Activated CD4-positive, alpha-beta T cell treated with anti-CD3 and anti-CD28 coated beads for 36 hours (primary cell): ENCODE measurements at regions not wholly inside any gene's neighbourhood (a gene's known extent, or its start where the extent isn't known, plus 50 kb on each side); places are given as distances from the start of the nearest gene placed in this dataset.

Experiments used
- ATAC-seq: fragments of 200-7000 bp; cut with Tn5 transposase; one replicate; pipeline ENCODE4 v1.10.0; 2021; ENCODE audit warnings: mild to moderate bottlenecking, moderate library complexity
- CTCF ChIA-PET: fragments of 350-600 bp; sonication (Branson Sonifier 250); formaldehyde crosslinking; loops from one replicate; lab custom pipeline; 2021; ENCODE audit warnings: antibody characterized with exemption; lab: Charles Lee
- POLR2A ChIA-PET: fragments of 350-600 bp; sonication (Branson Sonifier 250); formaldehyde crosslinking; loops from one replicate; lab custom pipeline; 2021; ENCODE audit warnings: antibody characterized with exemption, inconsistent platforms; lab: Charles Lee
- DNase-seq: peaks from one replicate; pipeline ENCODE4 v3.0.0-alpha.2; 2020
- H3K27ac Mint-ChIP-seq: one replicate; pipeline ENCODE4 v1.8.0; 2021; ENCODE audit warnings: mixed read lengths
- H3K27me3 Mint-ChIP-seq: one replicate; pipeline ENCODE4 v1.8.0; 2021; ENCODE audit warnings: mixed read lengths
- H3K36me3 Mint-ChIP-seq: one replicate; pipeline ENCODE4 v1.8.0; 2021; ENCODE audit warnings: low read depth, mixed read lengths
- H3K4me1 Mint-ChIP-seq: one replicate; pipeline ENCODE4 v1.8.0; 2021; ENCODE audit warnings: mixed read lengths
- H3K4me3 Mint-ChIP-seq: one replicate; pipeline ENCODE4 v1.8.0; 2021; ENCODE audit warnings: mild to moderate bottlenecking, moderate library complexity, mixed read lengths
- H3K9me3 Mint-ChIP-seq: one replicate; pipeline ENCODE4 v1.8.0; 2021; ENCODE audit warnings: low read depth, mixed read lengths
- intact Hi-C, 2 experiments: fragments of 100-400 bp; cut with DNase I in 1 of 2; cut with micrococcal nuclease in 1 of 2; formaldehyde crosslinking; loops; one replicate each; pipeline versions ENCODE4 v1.14.2 to v1.15.1; 2022 to 2024; cut with DNase I, micrococcal nuclease

GRCh38 chr6:144834426-144835038 lies 549.4 kb downstream of the UTRN start:
- peaks cover 4% of the 10 kb centered on the region for H3K36me3 Mint-ChIP-seq
- DNase-seq (no peak), ATAC-seq (no peak)
- CTCF ChIA-PET = interaction anchor here (0.6 kb wide), 2 partner anchors 11 to 1243 kb away, joined by 3 read pairs; no protein-coding TSS in a partner anchor
- no peak overlapping the region for H3K27ac Mint-ChIP-seq
- H3K9me3 Mint-ChIP-seq = no peaks in the 10 kb centered on the region
- no peak overlapping the region for H3K4me3 Mint-ChIP-seq
- intact Hi-C loops = no loop called here
- H3K4me1 Mint-ChIP-seq = no peaks in the 10 kb centered on the region
- H3K27me3 Mint-ChIP-seq = no peaks in the 10 kb centered on the region
- POLR2A ChIA-PET = no interaction called here

- Mint-ChIP-seq H3K36me3 (peaks cover 4% of the 10 kb centered on the region), H3K9me3 (no peaks in the 10 kb centered on the region), H3K4me3 (no peak overlapping the region), H3K4me1 (no peaks in the 10 kb centered on the region), H3K27me3 (no peaks in the 10 kb centered on the region), H3K27ac (no peak overlapping the region)
- ATAC-seq (no peak), DNase-seq (no peak)
- ChIA-PET CTCF (interaction anchor here (0.6 kb wide), 1 partner anchor 12 kb away, joined by 3 read pairs; no protein-coding TSS in a partner anchor), POLR2A (no interaction called here)
- intact Hi-C loops = no loop called here
Observed at GRCh38 chr6:144835322-144835973, 550.3 kb downstream of the UTRN start.

- H3K27me3 Mint-ChIP-seq = no peaks in the 10 kb centered on the region
- no peaks in the 10 kb centered on the region for H3K9me3 Mint-ChIP-seq
- intact Hi-C loops = no loop called here
- ATAC-seq (no peak), DNase-seq (no peak)
- no peak overlapping the region for H3K27ac Mint-ChIP-seq
- ChIA-PET CTCF (interaction anchor here (1.8 kb wide), 1 partner anchor 93 kb away, joined by 3 read pairs; no protein-coding TSS in a partner anchor), POLR2A (no interaction called here)
- H3K4me1 Mint-ChIP-seq = no peaks in the 10 kb centered on the region
- H3K4me3 Mint-ChIP-seq = no peak overlapping the region
- peaks cover 9% of the 10 kb centered on the region for H3K36me3 Mint-ChIP-seq
Observed at GRCh38 chr6:144840619-144841018, 555.5 kb downstream of the UTRN start.

GRCh38 chr6:144843701-144844100 lies 558.6 kb downstream of the UTRN start:
- DNase-seq (no peak), ATAC-seq (no peak)
- Mint-ChIP-seq H3K9me3 (no peaks in the 10 kb centered on the region), H3K36me3 (peaks cover 13% of the 10 kb centered on the region), H3K27ac (no peak overlapping the region), H3K27me3 (no peaks in the 10 kb centered on the region), H3K4me3 (no peak overlapping the region), H3K4me1 (no peaks in the 10 kb centered on the region)
- ChIA-PET CTCF (no interaction called here), POLR2A (no interaction called here)
- intact Hi-C loops = no loop called here

- Mint-ChIP-seq H3K36me3 (peaks cover 11% of the 10 kb centered on the region), H3K4me3 (no peak overlapping the region), H3K4me1 (no peaks in the 10 kb centered on the region), H3K27me3 (no peaks in the 10 kb centered on the region), H3K27ac (no peak overlapping the region), H3K9me3 (no peaks in the 10 kb centered on the region)
- no peak for ATAC-seq
- intact Hi-C loops = no loop called here
- POLR2A ChIA-PET = no interaction called here
- DNase-seq = no peak
- CTCF ChIA-PET = interaction anchor here (0.6 kb wide), 1 partner anchor 117 kb away, joined by 3 read pairs; no protein-coding TSS in a partner anchor
Observed at GRCh38 chr6:144844596-144844995, 559.5 kb downstream of the UTRN start.

- no peaks in the 10 kb centered on the region for H3K27me3 Mint-ChIP-seq
- no peaks in the 10 kb centered on the region for H3K9me3 Mint-ChIP-seq
- ATAC-seq = no peak
- DNase-seq = no peak
- no peak overlapping the region for H3K4me3 Mint-ChIP-seq
- POLR2A ChIA-PET = no interaction called here
- peaks cover 11% of the 10 kb centered on the region for H3K36me3 Mint-ChIP-seq
- CTCF ChIA-PET = no interaction called here
- intact Hi-C loops = no loop called here
- H3K4me1 Mint-ChIP-seq = no peaks in the 10 kb centered on the region
- no peak overlapping the region for H3K27ac Mint-ChIP-seq
Observed at GRCh38 chr6:144845186-144845585, 560.1 kb downstream of the UTRN start.

GRCh38 chr6:144847916-144848315 lies 562.8 kb downstream of the UTRN start:
- no peaks in the 10 kb centered on the region for H3K4me1 Mint-ChIP-seq
- no peak overlapping the region for H3K4me3 Mint-ChIP-seq
- ATAC-seq = no peak
- no peak overlapping the region for H3K27ac Mint-ChIP-seq
- DNase-seq = no peak
- ChIA-PET POLR2A (no interaction called here), CTCF (interaction anchor here (1.1 kb wide), 1 partner anchor 34 kb away, joined by 3 read pairs; no protein-coding TSS in a partner anchor)
- H3K27me3 Mint-ChIP-seq = no peaks in the 10 kb centered on the region
- intact Hi-C loops = no loop called here
- peaks cover 14% of the 10 kb centered on the region for H3K36me3 Mint-ChIP-seq
- H3K9me3 Mint-ChIP-seq = no peaks in the 10 kb centered on the region

- H3K27ac Mint-ChIP-seq = no peak overlapping the region
- peaks cover 3% of the 10 kb centered on the region for H3K4me1 Mint-ChIP-seq
- H3K27me3 Mint-ChIP-seq = no peaks in the 10 kb centered on the region
- H3K9me3 Mint-ChIP-seq = no peaks in the 10 kb centered on the region
- ChIA-PET CTCF (interaction anchor here (0.8 kb wide), 1 partner anchor 11 kb away, joined by 3 read pairs; no protein-coding TSS in a partner anchor), POLR2A (no interaction called here)
- peaks cover 10% of the 10 kb centered on the region for H3K36me3 Mint-ChIP-seq
- no peak for ATAC-seq
- DNase-seq = no peak
- H3K4me3 Mint-ChIP-seq = no peak overlapping the region
- intact Hi-C loops = no loop called here
Observed at GRCh38 chr6:144849920-144850319, 564.8 kb downstream of the UTRN start.

- ATAC-seq (peak; percentile 39), DNase-seq (no peak)
- Mint-ChIP-seq H3K4me3 (no peak overlapping the region), H3K9me3 (no peaks in the 10 kb centered on the region), H3K36me3 (peaks cover 6% of the 10 kb centered on the region), H3K27me3 (no peaks in the 10 kb centered on the region), H3K4me1 (peaks cover 3% of the 10 kb centered on the region), H3K27ac (peak overlapping the region; percentile 10)
- ChIA-PET POLR2A (no interaction called here), CTCF (interaction anchor here (1.0 kb wide), 1 partner anchor 66 kb away, joined by 3 read pairs; no protein-coding TSS in a partner anchor)
- intact Hi-C loops = no loop called here
Observed at GRCh38 chr6:144853603-144854002, 568.5 kb downstream of the UTRN start.

- Mint-ChIP-seq H3K4me1 (peaks cover 3% of the 10 kb centered on the region), H3K27ac (no peak overlapping the region), H3K4me3 (no peak overlapping the region), H3K9me3 (no peaks in the 10 kb centered on the region), H3K36me3 (peaks cover 6% of the 10 kb centered on the region), H3K27me3 (no peaks in the 10 kb centered on the region)
- ChIA-PET POLR2A (no interaction called here), CTCF (no interaction called here)
- ATAC-seq = no peak
- DNase-seq = no peak
- intact Hi-C loops = no loop called here
Observed at GRCh38 chr6:144854654-144855053, 569.5 kb downstream of the UTRN start.

GRCh38 chr6:144855375-144855774 lies 570.2 kb downstream of the UTRN start:
- Mint-ChIP-seq H3K27ac (no peak overlapping the region), H3K4me1 (peaks cover 3% of the 10 kb centered on the region), H3K36me3 (peaks cover 5% of the 10 kb centered on the region), H3K27me3 (no peaks in the 10 kb centered on the region), H3K9me3 (no peaks in the 10 kb centered on the region), H3K4me3 (no peak overlapping the region)
- POLR2A ChIA-PET = no interaction called here
- ATAC-seq (no peak), DNase-seq (no peak)
- intact Hi-C loops = no loop called here
- CTCF ChIA-PET = no interaction called here
